HL-60/S4 (cell line): ENCODE measurements at regions not wholly inside any gene's neighbourhood (a gene's known extent, or its start where the extent isn't known, plus 50 kb on each side); places are given as distances from the start of the nearest gene placed in this dataset.
"Not testable (repeated sequence)": the region's sequence is repeated elsewhere in the genome, so short reads cannot be mapped to it uniquely, and the experiment has no call there.

Experiments used
- in situ Hi-C: fragments of 300-500 bp; cut with MboI; formaldehyde crosslinking; loops from 2 replicates; pipeline ENCODE4 v1.14.3; 2022; ENCODE audit warnings: low sequenced_read_pairs

GRCh38 chr5:87765009-87765408 is 352.3 kb upstream of the CCNH start:
- in situ Hi-C loops, result no loop called here

DNA sequence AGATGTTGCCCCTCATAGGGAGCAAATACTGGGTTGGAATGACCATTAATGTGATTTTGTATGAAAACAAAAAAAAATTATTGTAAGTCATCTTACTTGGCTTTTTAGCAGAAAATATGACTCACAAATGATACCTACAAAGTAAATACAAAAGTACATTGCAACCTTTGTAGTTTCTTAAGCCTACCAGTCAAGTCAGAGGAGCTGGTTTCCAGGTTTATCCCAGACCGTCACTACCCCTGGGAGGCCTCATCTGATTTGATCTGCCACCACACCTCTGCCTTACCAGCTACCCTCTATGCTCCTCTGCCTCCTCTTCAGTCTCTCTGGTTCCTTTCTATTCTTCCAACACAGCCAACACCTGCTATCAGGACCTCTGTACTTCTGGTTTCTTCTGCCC is 349.9 kb upstream of the CCNH start:
- in situ Hi-C loops, result no loop called here

GRCh38 chr5:87756951-87757350 is 344.2 kb upstream of the CCNH start:
- in situ Hi-C loops, result no loop called here

- in situ Hi-C loops, result no loop called here
Measured at GRCh38 chr5:87755360-87755759, 342.6 kb upstream of the CCNH start.

DNA sequence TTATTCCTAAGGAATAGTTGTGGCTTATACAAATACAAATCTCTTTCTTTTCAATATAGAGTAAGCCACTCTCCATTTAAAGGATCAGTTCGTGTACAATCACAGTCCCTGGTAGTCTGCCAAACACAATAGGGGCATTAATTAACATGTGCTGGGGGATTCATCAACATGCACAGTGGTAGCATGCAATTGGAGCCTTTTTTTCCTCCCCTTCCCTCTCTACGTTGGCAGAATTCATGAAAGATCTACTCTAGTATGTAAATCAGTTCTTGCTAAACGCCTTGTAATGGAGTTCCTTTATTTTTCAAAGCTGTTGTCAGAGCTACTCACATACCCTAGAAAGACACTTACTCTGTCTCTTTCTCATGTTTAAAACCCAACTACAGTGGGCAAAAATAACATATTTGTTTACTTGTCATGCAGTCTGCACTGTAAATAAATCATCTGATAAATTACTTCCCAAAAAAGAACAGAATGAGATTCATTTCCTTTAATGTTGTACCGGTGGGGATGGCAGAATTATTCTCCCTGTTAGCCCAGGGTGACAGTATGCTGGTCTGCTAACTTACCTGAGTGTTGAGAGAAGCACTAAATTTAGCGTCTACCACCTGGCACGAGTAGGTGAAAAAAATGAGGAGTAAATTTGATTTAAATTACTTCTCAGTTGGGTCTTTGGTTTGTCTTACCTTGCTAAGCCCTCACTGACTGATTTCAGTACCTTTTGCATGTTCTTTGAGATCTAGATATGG is 341.5 kb upstream of the CCNH start:
- in situ Hi-C loops, result no loop called here

DNA sequence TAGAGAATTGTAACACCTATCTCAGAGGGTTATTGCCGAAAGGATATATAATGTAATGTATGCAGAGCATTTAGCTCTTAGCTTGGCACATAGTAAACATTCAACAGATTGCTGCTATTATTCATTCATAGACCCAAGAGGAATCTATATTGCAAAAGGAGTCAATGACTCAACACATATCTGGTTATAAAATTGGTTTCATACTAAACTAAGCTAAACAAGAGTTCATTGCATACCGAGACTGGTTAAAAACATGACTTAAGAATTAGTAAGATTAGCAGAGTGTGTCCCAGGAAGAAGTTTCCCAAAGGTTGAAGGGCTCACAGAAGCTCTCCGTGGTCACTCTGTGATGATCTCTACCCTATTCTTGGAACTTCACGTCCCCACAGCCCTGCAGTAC is 339.6 kb upstream of the CCNH start:
- in situ Hi-C loops, result no loop called here

GRCh38 chr5:87751824-87752223 is 339.1 kb upstream of the CCNH start:
- in situ Hi-C loops, result no loop called here

- in situ Hi-C loops, result no loop called here
Measured at GRCh38 chr5:87746891-87747377, 334.2 kb upstream of the CCNH start.

DNA sequence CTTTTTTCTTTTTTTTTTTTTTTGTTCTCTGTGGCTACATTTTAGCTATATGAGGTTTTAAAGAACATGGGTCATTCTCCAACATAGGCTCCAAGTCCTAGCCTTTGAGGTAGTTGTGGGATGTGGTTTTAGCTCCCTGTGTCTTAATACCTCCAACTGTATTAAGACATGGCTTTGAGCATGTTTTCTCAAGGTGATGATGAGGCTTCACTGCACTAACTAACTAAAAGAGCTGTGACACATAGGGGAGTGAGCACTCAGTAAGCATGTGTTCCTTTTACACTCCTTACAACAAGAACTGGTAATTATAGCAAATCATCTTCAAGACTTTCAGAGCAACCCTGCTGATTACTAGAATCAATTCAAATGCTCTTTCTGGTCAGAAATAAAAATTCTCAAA is 333.6 kb upstream of the CCNH start:
- in situ Hi-C loops, result no loop called here

GRCh38 chr5:87741881-87742280 is 329.2 kb upstream of the CCNH start:
- in situ Hi-C loops, result no loop called here

- in situ Hi-C loops, result no loop called here
Measured at GRCh38 chr5:87735923-87736322, 323.2 kb upstream of the CCNH start.

GRCh38 chr5:87733897-87734296 is 321.2 kb upstream of the CCNH start:
- in situ Hi-C loops, result no loop called here

- in situ Hi-C loops, result no loop called here
Measured at GRCh38 chr5:87732875-87733768, 320.4 kb upstream of the CCNH start.

- in situ Hi-C loops, result no loop called here
Measured at GRCh38 chr5:87729781-87730180, 317.1 kb upstream of the CCNH start.

DNA sequence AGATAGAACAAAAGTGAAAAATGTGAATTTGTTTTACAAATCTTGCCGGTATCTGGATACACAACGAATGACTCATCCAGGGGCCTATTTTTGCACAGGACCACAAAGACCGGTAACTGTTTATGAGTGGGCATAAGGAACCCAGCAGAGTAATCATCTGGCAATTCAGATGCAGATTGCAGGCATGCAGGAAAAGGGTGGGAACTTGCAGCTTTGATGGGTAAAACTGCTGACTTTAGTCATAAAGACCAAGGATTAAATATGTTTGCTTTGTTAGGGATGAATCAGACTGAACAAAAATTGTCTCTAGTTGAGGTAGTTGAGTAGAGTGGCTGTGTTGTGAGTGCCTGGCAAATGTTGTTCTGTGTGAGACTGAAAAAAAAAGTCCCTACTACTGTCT is 309.6 kb upstream of the CCNH start:
- in situ Hi-C loops, result no loop called here

DNA sequence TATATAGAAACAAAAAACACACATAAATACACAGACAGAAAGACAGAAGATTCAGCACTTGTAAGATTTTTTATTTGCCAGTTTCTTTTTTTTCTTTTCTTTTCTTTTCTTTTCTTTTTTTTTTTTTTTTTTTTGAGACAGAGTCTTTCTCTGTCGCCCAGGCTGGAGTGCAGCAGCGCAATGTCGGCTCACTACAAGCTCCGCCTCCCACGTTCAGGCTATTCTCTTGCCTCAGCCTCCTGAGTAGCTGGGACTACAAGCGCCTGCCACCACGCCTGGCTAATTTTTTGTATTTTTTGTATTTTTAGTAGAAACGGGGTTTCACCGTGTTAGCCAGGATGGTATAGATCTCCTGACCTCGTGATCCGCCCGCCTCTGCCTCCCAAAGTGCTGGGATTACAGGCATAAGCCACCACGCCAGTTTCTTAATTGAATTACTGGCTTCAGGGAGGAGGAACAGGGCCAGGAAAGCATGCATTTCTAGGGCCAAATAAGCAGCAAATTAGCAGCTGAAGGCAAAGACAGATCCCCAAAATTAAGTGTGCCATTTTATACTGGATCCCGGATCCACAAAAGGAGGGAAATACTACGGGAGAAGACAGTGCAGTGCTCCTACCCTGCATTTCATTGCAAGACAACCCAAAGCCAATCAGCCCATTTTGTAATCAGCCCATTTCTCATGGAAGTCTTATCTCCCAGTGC is 305.6 kb upstream of the CCNH start:
- in situ Hi-C loops, result not testable (repeated sequence)

GRCh38 chr5:87717761-87718160 is 305.0 kb upstream of the CCNH start:
- in situ Hi-C loops, result no loop called here

GRCh38 chr5:87705876-87706275 is 293.1 kb upstream of the CCNH start:
- in situ Hi-C loops, result no loop called here

DNA sequence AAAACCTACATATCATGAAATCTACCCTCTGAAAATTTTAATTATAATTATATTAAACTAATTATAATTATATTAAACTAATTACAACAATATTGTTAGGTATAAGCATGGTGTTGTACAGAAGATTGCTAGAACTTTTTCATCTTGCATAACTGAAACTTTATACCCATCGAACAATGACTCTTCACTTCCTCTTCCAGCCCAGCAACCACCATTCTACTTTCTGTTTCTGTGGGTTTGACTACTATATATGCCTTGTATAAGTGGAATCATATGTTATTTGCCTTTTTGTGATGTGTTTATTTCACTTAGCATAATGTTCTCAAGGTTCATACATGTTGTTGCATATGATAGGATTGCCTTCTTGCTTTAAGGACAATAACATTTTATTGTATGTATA is 274.2 kb upstream of the CCNH start:
- in situ Hi-C loops, result no loop called here

- in situ Hi-C loops, result no loop called here
Measured at GRCh38 chr5:87686018-87686417, 273.3 kb upstream of the CCNH start.

GRCh38 chr5:87674235-87674634 is 261.5 kb upstream of the CCNH start:
- in situ Hi-C loops, result no loop called here
